ENCODE measurements at regions not wholly inside any gene's neighbourhood (a gene's known extent, or its start where the extent isn't known, plus 50 kb on each side); places are given as distances from the start of the nearest gene placed in this dataset.

- TF ChIP-seq EZH2 (IDR thresholded peaks at IDR 0.05): no peak
- TF ChIP-seq POLR2AphosphoS5 (IDR thresholded peaks at IDR 0.05; ENCODE audit: borderline replicate concordance, low read depth, low read length): no peak
- no peak for TF ChIP-seq FOXP2 (optimal IDR thresholded peaks at IDR 0.05; ENCODE audit: control extremely low read depth, extremely low read length, insufficient read depth)
Measured at GRCh38 chr22:25350551-25350971, 131.1 kb downstream of the CRYBB2 start.
